ENCODE measurements at regions not wholly inside any gene's neighbourhood (a gene's known extent, or its start where the extent isn't known, plus 50 kb on each side); places are given as distances from the start of the nearest gene placed in this dataset.

DNA sequence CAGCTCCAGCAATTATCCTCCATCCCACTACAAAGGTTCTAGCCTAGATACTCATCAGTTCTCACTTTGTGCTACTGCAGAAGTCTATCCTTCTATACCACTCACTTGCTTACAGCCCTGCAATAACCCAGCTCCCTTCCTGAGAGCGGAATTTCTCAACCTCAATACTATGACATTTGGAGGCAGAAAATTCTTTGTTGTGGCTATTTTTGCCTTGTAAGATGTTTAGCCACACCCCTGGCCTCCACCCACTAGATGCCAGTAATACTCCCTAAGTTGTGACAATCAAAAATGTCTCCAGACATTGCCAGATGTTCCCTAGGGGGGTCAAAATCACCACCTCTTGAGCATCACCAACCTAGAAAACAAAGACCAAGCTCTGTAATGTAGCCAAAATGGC is 149.5 kb downstream of the QDPR start:
- TF ChIP-seq GATA2 (IDR thresholded peaks at IDR 0.05; ENCODE audit: low read depth, low read length) (no peak), GATA3 (IDR thresholded peaks at IDR 0.05; ENCODE audit: low read depth, low read length) (no peak)
